Loucy (cell line): ENCODE measurements at regions not wholly inside any gene's neighbourhood (a gene's known extent, or its start where the extent isn't known, plus 50 kb on each side); places are given as distances from the start of the nearest gene placed in this dataset.

Source experiments
- H2AFZ ChIP-seq: fragments of 200-600 bp; sonication (generic); 2 replicates; pipeline ENCODE4 v1.6.0; 2016; ENCODE audit warnings: antibody characterized with exemption, mild to moderate bottlenecking, low read length, moderate library complexity
- H3F3A ChIP-seq: fragments of 200-600 bp; 2 replicates; pipeline ENCODE4 v1.6.0; 2016; ENCODE audit warnings: antibody characterized with exemption, low read depth, mild to moderate bottlenecking
- H3K27me3 ChIP-seq: fragments of 200-600 bp; sonication (generic); 2 replicates; pipeline ENCODE4 v1.6.1; 2014; ENCODE audit warnings: low read length, mild to moderate bottlenecking; ENCODE audit not compliant: insufficient read depth, poor library complexity, severe bottlenecking
- H3K36me3 ChIP-seq: fragments of 200-600 bp; sonication (generic); 2 replicates; pipeline ENCODE4 v1.6.1; 2016; ENCODE audit warnings: low read length; ENCODE audit not compliant: insufficient read depth
- H3K4me1 ChIP-seq: fragments of 200-600 bp; sonication (generic); 2 replicates; pipeline ENCODE4 v1.5.1; 2014; ENCODE audit warnings: low read length, mild to moderate bottlenecking; ENCODE audit not compliant: insufficient read depth, poor library complexity, severe bottlenecking
- H3K4me2 ChIP-seq: fragments of 200-600 bp; sonication (generic); 2 replicates; pipeline ENCODE4 v1.6.0; 2014; ENCODE audit warnings: antibody characterized with exemption, low read length, low read depth, mild to moderate bottlenecking; ENCODE audit not compliant: poor library complexity, severe bottlenecking
- H3K4me3 ChIP-seq: fragments of 200-600 bp; sonication (generic); 2 replicates; pipeline ENCODE4 v1.5.1; 2014; ENCODE audit warnings: low read length, mild to moderate bottlenecking, mixed read lengths; ENCODE audit not compliant: poor library complexity, severe bottlenecking
- H3K79me2 ChIP-seq: fragments of 200-600 bp; sonication (generic); 2 replicates; pipeline ENCODE4 v1.6.1; 2014; ENCODE audit warnings: low read length; ENCODE audit not compliant: insufficient read depth
- H3K9ac ChIP-seq: fragments of 200-600 bp; sonication (generic); 2 replicates; pipeline ENCODE4 v1.6.0; 2014; ENCODE audit warnings: mild to moderate bottlenecking, low read depth, low read length, moderate library complexity; ENCODE audit not compliant: poor library complexity, severe bottlenecking
- H3K9me2 ChIP-seq: fragments of 200-600 bp; sonication (generic); replicated peaks from 2 replicates; pipeline ENCODE4 v1.6.1; 2016; ENCODE audit warnings: low read depth, low read length, mixed read lengths
- H3K9me3 ChIP-seq: fragments of 200-600 bp; sonication (generic); 2 replicates; pipeline ENCODE4 v1.6.1; 2014; ENCODE audit warnings: mild to moderate bottlenecking, antibody characterized with exemption, low read length, low read depth; ENCODE audit not compliant: insufficient read depth
- H4K20me1 ChIP-seq: fragments of 200-600 bp; sonication (generic); 2 replicates; pipeline ENCODE4 v1.6.0; 2014; ENCODE audit warnings: antibody characterized with exemption, low read length, mild to moderate bottlenecking; ENCODE audit not compliant: insufficient read depth, poor library complexity, severe bottlenecking
- EZH2phosphoT487 ChIP-seq: fragments of 200-600 bp; IDR thresholded peaks from 2 replicates; pipeline ENCODE4 v1.6.1; 2018; ENCODE audit warnings: antibody characterized with exemption, mild to moderate bottlenecking, moderate library complexity, borderline replicate concordance
- TF ChIP-seq, protein P1 (sequence below): fragments of 200-600 bp; sonication (generic); conservative IDR thresholded peaks from 2 replicates; pipeline ENCODE4 v1.5.1; 2014; ENCODE audit warnings: mild to moderate bottlenecking, antibody characterized with exemption, low read length

DNA sequence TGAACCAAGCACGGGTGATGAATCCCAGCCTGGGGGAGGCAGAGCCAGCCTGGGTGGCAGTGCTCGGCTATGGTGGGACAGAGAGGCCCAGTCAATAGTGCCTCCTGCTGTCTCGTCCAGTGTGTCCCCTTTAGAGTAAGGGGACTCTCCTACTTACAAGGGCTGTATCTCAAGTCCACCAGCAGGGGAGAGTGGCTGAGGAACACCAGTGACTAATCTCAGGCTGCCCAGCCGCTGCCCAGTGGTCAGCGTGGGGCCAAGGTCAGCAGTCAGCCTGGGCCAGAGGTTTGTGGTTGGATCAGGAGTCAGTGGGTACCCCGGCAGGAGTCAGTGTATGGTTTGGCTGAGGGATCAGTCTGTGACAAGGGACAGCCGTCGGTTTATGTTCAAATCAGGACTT, 109.2 kb upstream of the RUNX3 start:
- H4K20me1 ChIP-seq = no peaks in the 10 kb centered on the region
- no peaks in the 10 kb centered on the region for H3K9me3 ChIP-seq
- no peak for TF ChIP-seq EZH2phosphoT487
- TF ChIP-seq, protein P1, sequence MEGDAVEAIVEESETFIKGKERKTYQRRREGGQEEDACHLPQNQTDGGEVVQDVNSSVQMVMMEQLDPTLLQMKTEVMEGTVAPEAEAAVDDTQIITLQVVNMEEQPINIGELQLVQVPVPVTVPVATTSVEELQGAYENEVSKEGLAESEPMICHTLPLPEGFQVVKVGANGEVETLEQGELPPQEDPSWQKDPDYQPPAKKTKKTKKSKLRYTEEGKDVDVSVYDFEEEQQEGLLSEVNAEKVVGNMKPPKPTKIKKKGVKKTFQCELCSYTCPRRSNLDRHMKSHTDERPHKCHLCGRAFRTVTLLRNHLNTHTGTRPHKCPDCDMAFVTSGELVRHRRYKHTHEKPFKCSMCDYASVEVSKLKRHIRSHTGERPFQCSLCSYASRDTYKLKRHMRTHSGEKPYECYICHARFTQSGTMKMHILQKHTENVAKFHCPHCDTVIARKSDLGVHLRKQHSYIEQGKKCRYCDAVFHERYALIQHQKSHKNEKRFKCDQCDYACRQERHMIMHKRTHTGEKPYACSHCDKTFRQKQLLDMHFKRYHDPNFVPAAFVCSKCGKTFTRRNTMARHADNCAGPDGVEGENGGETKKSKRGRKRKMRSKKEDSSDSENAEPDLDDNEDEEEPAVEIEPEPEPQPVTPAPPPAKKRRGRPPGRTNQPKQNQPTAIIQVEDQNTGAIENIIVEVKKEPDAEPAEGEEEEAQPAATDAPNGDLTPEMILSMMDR = peak; percentile 55
- no peak overlapping the region for H3K9ac ChIP-seq
- no peak overlapping the region for H2AFZ ChIP-seq
- no peaks in the 10 kb centered on the region for H3K79me2 ChIP-seq
- no peak overlapping the region for H3K4me3 ChIP-seq
- peaks cover 37% of the 10 kb centered on the region for H3K4me1 ChIP-seq
- H3K36me3 ChIP-seq = no peaks in the 10 kb centered on the region
- no peaks in the 10 kb centered on the region for H3K9me2 ChIP-seq
- no peaks in the 10 kb centered on the region for H3F3A ChIP-seq
- H3K4me2 ChIP-seq = no peak overlapping the region
- no peaks in the 10 kb centered on the region for H3K27me3 ChIP-seq

DNA sequence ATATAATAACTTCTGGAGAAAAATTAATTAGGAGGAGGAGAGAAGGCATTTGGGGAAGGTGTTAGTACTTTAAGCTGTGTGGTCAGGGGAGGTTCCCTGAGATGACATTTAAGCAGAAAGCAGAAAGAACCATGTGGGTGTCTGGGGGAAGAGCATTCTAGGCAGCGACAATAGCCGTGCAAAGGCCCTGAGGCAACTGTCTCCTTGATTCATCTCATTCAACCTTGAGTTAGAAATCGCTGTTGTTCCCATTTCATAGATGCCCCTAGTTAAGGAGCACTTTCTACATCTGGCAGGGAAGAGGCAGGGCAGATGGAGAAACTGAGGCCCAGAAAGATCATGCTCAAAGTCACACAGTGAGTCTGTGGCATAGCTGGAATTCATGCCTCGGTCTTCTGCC, 108.6 kb upstream of the RUNX3 start:
- H3K27me3 ChIP-seq = no peaks in the 10 kb centered on the region
- no peaks in the 10 kb centered on the region for H4K20me1 ChIP-seq
- no peak overlapping the region for H2AFZ ChIP-seq
- H3F3A ChIP-seq = no peaks in the 10 kb centered on the region
- H3K79me2 ChIP-seq = no peaks in the 10 kb centered on the region
- H3K9me3 ChIP-seq = no peaks in the 10 kb centered on the region
- no peaks in the 10 kb centered on the region for H3K9me2 ChIP-seq
- H3K36me3 ChIP-seq = no peaks in the 10 kb centered on the region
- TF ChIP-seq, protein P1 = no peak
- no peak overlapping the region for H3K9ac ChIP-seq
- H3K4me1 ChIP-seq = peaks cover 42% of the 10 kb centered on the region
- H3K4me3 ChIP-seq = no peak overlapping the region
- H3K4me2 ChIP-seq = no peak overlapping the region

DNA sequence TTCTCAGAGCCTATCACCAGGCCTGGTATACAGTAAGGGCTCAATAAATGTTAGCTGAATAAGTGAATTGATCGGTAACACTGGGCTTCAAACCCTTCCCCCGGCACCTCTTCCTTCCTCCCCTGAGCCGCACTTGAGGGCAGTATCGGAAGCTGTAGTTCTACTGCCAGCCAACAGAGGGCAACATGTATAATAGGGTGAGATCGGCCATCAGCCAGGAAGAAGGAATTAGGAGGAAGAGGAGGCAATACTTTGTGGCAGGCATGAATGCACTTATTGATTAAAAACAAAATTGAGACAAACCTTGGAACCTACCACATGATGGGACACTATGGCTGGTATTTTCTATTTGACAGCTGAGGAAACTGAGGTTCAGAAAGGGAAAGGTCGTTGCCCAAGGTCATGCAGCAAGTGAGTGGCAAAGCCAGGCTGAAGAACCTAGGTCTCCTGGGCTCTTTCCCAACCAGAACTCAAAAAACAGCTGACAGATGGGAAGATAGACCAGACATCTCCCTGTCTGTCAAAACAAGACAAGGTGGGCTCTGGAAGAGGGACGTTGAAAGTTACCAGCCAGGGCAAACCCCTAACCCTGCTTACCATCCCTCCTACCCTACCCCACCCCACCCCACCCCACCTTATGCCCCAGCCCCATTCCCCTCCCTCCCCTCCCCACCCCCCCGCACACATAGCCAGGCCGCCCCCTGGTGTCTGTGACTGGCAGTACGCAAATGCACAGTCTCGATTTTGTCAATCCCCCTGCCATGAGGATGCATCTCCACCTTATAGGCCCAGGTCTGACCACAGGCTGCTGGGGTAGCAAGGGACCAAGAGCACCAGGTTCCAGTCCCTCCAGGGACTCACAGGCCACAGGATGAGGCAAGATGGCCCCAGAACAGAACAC, 107.3 kb upstream of the RUNX3 start:
- Histone ChIP-seq H3K27me3 (no peaks in the 10 kb centered on the region), H3K4me1 (peaks cover 55% of the 10 kb centered on the region), H3K36me3 (no peaks in the 10 kb centered on the region), H3K9me3 (no peaks in the 10 kb centered on the region), H3K4me3 (no peak overlapping the region), H3K4me2 (no peak overlapping the region), H3K79me2 (no peaks in the 10 kb centered on the region), H4K20me1 (no peaks in the 10 kb centered on the region), H3K9ac (no peak overlapping the region), H3F3A (peaks cover 6% of the 10 kb centered on the region; the same call in 1 of the 2 replicates), H3K9me2 (no peaks in the 10 kb centered on the region), H2AFZ (no peak overlapping the region; the same call in 1 of the 2 replicates)
- TF ChIP-seq EZH2phosphoT487 = no peak
- TF ChIP-seq, protein P1 = peak; percentile 79
